ENCODE measurements at regions not wholly inside any gene's neighbourhood (a gene's known extent, or its start where the extent isn't known, plus 50 kb on each side); places are given as distances from the start of the nearest gene placed in this dataset.
"Not testable (repeated sequence)": the region's sequence is repeated elsewhere in the genome, so short reads cannot be mapped to it uniquely, and the experiment has no call there.

GRCh38 chr13:65500481-65500880 lies 1729.7 kb downstream of the PCDH9 start:
- Histone ChIP-seq H3K27ac (ENCODE audit: low read depth) (no peak overlapping the region), H3K4me1 (ENCODE audit: insufficient read depth) (no peaks in the 10 kb centered on the region), H3K36me3 (ENCODE audit: insufficient read depth) (no peaks in the 10 kb centered on the region), H3K4me3 (ENCODE audit: low read depth, low read length) (no peak overlapping the region)
- DNase-seq (ENCODE audit: extremely low spot score) = no peak
- WGBS = 69% methylated on average over 3 of the region's 3 CpGs

GRCh38 chr13:65499256-65499655 lies 1730.9 kb downstream of the PCDH9 start:
- no peak for DNase-seq (ENCODE audit: extremely low spot score)
- WGBS = 91% methylated on average over 1 of the region's 1 CpG
- H3K36me3 ChIP-seq (ENCODE audit: insufficient read depth) = no peaks in the 10 kb centered on the region

GRCh38 chr13:65497265-65497664 lies 1732.9 kb downstream of the PCDH9 start:
- DNase-seq (ENCODE audit: extremely low spot score) = no peak
- H3K4me1 ChIP-seq (ENCODE audit: insufficient read depth) = no peaks in the 10 kb centered on the region
- H3K4me3 ChIP-seq (ENCODE audit: low read depth, low read length) = no peak overlapping the region
- no peaks in the 10 kb centered on the region for H3K36me3 ChIP-seq (ENCODE audit: insufficient read depth)
- no peak overlapping the region for H3K27ac ChIP-seq (ENCODE audit: low read depth)

More at GRCh38 chr13:65499256-65499655, 1730.9 kb downstream of the PCDH9 start:
- H3K4me3 ChIP-seq (ENCODE audit: low read depth, low read length) = no peak overlapping the region
- H3K4me1 ChIP-seq (ENCODE audit: insufficient read depth) = no peaks in the 10 kb centered on the region
- no peak overlapping the region for H3K27ac ChIP-seq (ENCODE audit: low read depth)

- H3K4me3 ChIP-seq (ENCODE audit: low read depth, low read length); H3K4me1 ChIP-seq (ENCODE audit: insufficient read depth); DNase-seq (ENCODE audit: extremely low spot score); H3K27ac ChIP-seq (ENCODE audit: low read depth); H3K36me3 ChIP-seq (ENCODE audit: insufficient read depth): not testable (repeated sequence)
- WGBS = 71% methylated on average over 1 of the region's 1 CpG
Observed at GRCh38 chr13:65490725-65491124, 1739.4 kb downstream of the PCDH9 start.

GRCh38 chr13:65488606-65489005 lies 1741.5 kb downstream of the PCDH9 start:
- Histone ChIP-seq H3K36me3 (ENCODE audit: insufficient read depth) (no peaks in the 10 kb centered on the region), H3K4me3 (ENCODE audit: low read depth, low read length) (no peak overlapping the region), H3K27ac (ENCODE audit: low read depth) (no peak overlapping the region), H3K4me1 (ENCODE audit: insufficient read depth) (no peaks in the 10 kb centered on the region)
- DNase-seq (ENCODE audit: extremely low spot score) = no peak
- 71% methylated on average over 3 of the region's 3 CpGs for WGBS

GRCh38 chr13:65479692-65480091 lies 1750.4 kb downstream of the PCDH9 start:
- H3K36me3 ChIP-seq (ENCODE audit: insufficient read depth) = no peaks in the 10 kb centered on the region
- DNase-seq (ENCODE audit: extremely low spot score) = no peak
- no peaks in the 10 kb centered on the region for H3K4me1 ChIP-seq (ENCODE audit: insufficient read depth)
- WGBS = 68% methylated on average over 2 of the region's 2 CpGs
- H3K27ac ChIP-seq (ENCODE audit: low read depth) = no peak overlapping the region
- no peak overlapping the region for H3K4me3 ChIP-seq (ENCODE audit: low read depth, low read length)

- Histone ChIP-seq H3K27ac (ENCODE audit: low read depth) (no peak overlapping the region), H3K4me3 (ENCODE audit: low read depth, low read length) (no peak overlapping the region), H3K4me1 (ENCODE audit: insufficient read depth) (no peaks in the 10 kb centered on the region), H3K36me3 (ENCODE audit: insufficient read depth) (no peaks in the 10 kb centered on the region)
- no peak for DNase-seq (ENCODE audit: extremely low spot score)
- 97% methylated on average over 1 of the region's 1 CpG for WGBS
Observed at GRCh38 chr13:65473196-65473595, 1756.9 kb downstream of the PCDH9 start.

GRCh38 chr13:65472336-65472735 lies 1757.8 kb downstream of the PCDH9 start:
- no peaks in the 10 kb centered on the region for H3K36me3 ChIP-seq (ENCODE audit: insufficient read depth)
- no peaks in the 10 kb centered on the region for H3K4me1 ChIP-seq (ENCODE audit: insufficient read depth)
- no peak overlapping the region for H3K27ac ChIP-seq (ENCODE audit: low read depth)
- DNase-seq (ENCODE audit: extremely low spot score) = no peak
- no peak overlapping the region for H3K4me3 ChIP-seq (ENCODE audit: low read depth, low read length)
- 71% methylated on average over 2 of the region's 2 CpGs for WGBS

- H3K4me3 ChIP-seq (ENCODE audit: low read depth, low read length) = no peak overlapping the region
- H3K4me1 ChIP-seq (ENCODE audit: insufficient read depth) = no peaks in the 10 kb centered on the region
- no peak overlapping the region for H3K27ac ChIP-seq (ENCODE audit: low read depth)
- no peaks in the 10 kb centered on the region for H3K36me3 ChIP-seq (ENCODE audit: insufficient read depth)
- 48% methylated on average over 2 of the region's 2 CpGs for WGBS
- no peak for DNase-seq (ENCODE audit: extremely low spot score)
Observed at GRCh38 chr13:65470781-65471180, 1759.4 kb downstream of the PCDH9 start.

GRCh38 chr13:65468628-65469027 lies 1761.5 kb downstream of the PCDH9 start:
- no peak for DNase-seq (ENCODE audit: extremely low spot score)
- Histone ChIP-seq H3K36me3 (ENCODE audit: insufficient read depth) (no peaks in the 10 kb centered on the region), H3K4me3 (ENCODE audit: low read depth, low read length) (no peak overlapping the region), H3K4me1 (ENCODE audit: insufficient read depth) (no peaks in the 10 kb centered on the region), H3K27ac (ENCODE audit: low read depth) (no peak overlapping the region)

GRCh38 chr13:65461590-65461989 lies 1768.5 kb downstream of the PCDH9 start:
- H3K4me3 ChIP-seq (ENCODE audit: low read depth, low read length) = no peak overlapping the region
- H3K36me3 ChIP-seq (ENCODE audit: insufficient read depth) = no peaks in the 10 kb centered on the region
- no peak for DNase-seq (ENCODE audit: extremely low spot score)
- H3K4me1 ChIP-seq (ENCODE audit: insufficient read depth) = no peaks in the 10 kb centered on the region
- 88% methylated on average over 6 of the region's 6 CpGs for whole genome bisulfite sequencing
- H3K27ac ChIP-seq (ENCODE audit: low read depth) = no peak overlapping the region

- WGBS = 85% methylated on average over 1 of the region's 1 CpG
- H3K27ac ChIP-seq (ENCODE audit: low read depth) = no peak overlapping the region
- DNase-seq (ENCODE audit: extremely low spot score) = no peak
- no peaks in the 10 kb centered on the region for H3K4me1 ChIP-seq (ENCODE audit: insufficient read depth)
- no peaks in the 10 kb centered on the region for H3K36me3 ChIP-seq (ENCODE audit: insufficient read depth)
- no peak overlapping the region for H3K4me3 ChIP-seq (ENCODE audit: low read depth, low read length)
Observed at GRCh38 chr13:65460136-65460535, 1770.0 kb downstream of the PCDH9 start.

- H3K36me3 ChIP-seq (ENCODE audit: insufficient read depth) = no peaks in the 10 kb centered on the region
- H3K4me1 ChIP-seq (ENCODE audit: insufficient read depth) = no peaks in the 10 kb centered on the region
- H3K27ac ChIP-seq (ENCODE audit: low read depth) = no peak overlapping the region
- no peak overlapping the region for H3K4me3 ChIP-seq (ENCODE audit: low read depth, low read length)
- DNase-seq (ENCODE audit: extremely low spot score) = no peak
- 75% methylated on average over 5 of the region's 5 CpGs for WGBS
Observed at GRCh38 chr13:65456150-65456912, 1773.8 kb downstream of the PCDH9 start.

- WGBS = 87% methylated on average over 4 of the region's 4 CpGs
Observed at GRCh38 chr13:65454403-65454802, 1775.7 kb downstream of the PCDH9 start.

GRCh38 chr13:65453982-65454381 lies 1776.2 kb downstream of the PCDH9 start:
- Histone ChIP-seq H3K4me3 (ENCODE audit: low read depth, low read length) (no peak overlapping the region), H3K4me1 (ENCODE audit: insufficient read depth) (no peaks in the 10 kb centered on the region), H3K27ac (ENCODE audit: low read depth) (no peak overlapping the region), H3K36me3 (ENCODE audit: insufficient read depth) (no peaks in the 10 kb centered on the region)
- no peak for DNase-seq (ENCODE audit: extremely low spot score)
- 66% methylated on average over 2 of the region's 2 CpGs for WGBS

More at GRCh38 chr13:65454403-65454802, 1775.7 kb downstream of the PCDH9 start:
- no peak for DNase-seq (ENCODE audit: extremely low spot score)
- no peak overlapping the region for H3K27ac ChIP-seq (ENCODE audit: low read depth)
- no peaks in the 10 kb centered on the region for H3K36me3 ChIP-seq (ENCODE audit: insufficient read depth)
- H3K4me3 ChIP-seq (ENCODE audit: low read depth, low read length) = no peak overlapping the region
- no peaks in the 10 kb centered on the region for H3K4me1 ChIP-seq (ENCODE audit: insufficient read depth)
